HG02588 (cell line): ENCODE measurements at regions not wholly inside any gene's neighbourhood (a gene's known extent, or its start where the extent isn't known, plus 50 kb on each side); places are given as distances from the start of the nearest gene placed in this dataset.
"Not testable (repeated sequence)": the region's sequence is repeated elsewhere in the genome, so short reads cannot be mapped to it uniquely, and the experiment has no call there.

Source experiments
- ATAC-seq: cut with Tn5 transposase; IDR thresholded peaks from one replicate; pipeline ENCODE4 v1.9.1; 2021; ENCODE audit warnings: mild to moderate bottlenecking, moderate library complexity; ENCODE audit not compliant: unreplicated experiment

GRCh38 chr15:54772663-54773062 is 424.1 kb downstream of the RSL24D1 start:
- no peak for ATAC-seq

- not testable (repeated sequence) for ATAC-seq
Observed at GRCh38 chr15:54749461-54749860, 447.3 kb downstream of the RSL24D1 start.

- ATAC-seq: no peak
Observed at GRCh38 chr15:54722342-54722986, 474.3 kb downstream of the RSL24D1 start.

- ATAC-seq: no peak
Observed at GRCh38 chr15:54719325-54719724, 477.4 kb downstream of the RSL24D1 start.

GRCh38 chr15:54707805-54708752 is 488.7 kb downstream of the RSL24D1 start:
- no peak for ATAC-seq

GRCh38 chr15:54687628-54688027 is 509.1 kb downstream of the RSL24D1 start:
- ATAC-seq: no peak
